HCT116 (cell line): ENCODE measurements at regions not wholly inside any gene's neighbourhood (a gene's known extent, or its start where the extent isn't known, plus 50 kb on each side); places are given as distances from the start of the nearest gene placed in this dataset.

Experiments
- ATAC-seq: fragments of 200-7000 bp; cut with Tn5 transposase; 2 replicates; pipeline ENCODE4 v1.9.1; 2020; ENCODE audit warnings: mild to moderate bottlenecking, moderate library complexity
- BruUV-seq: library from RNA; stranded (reverse); fragments of 400-500 nt; replicated peaks from 2 replicates; lab custom pipeline; 2021; lab: Mats Ljungman, UMichigan
- CTCF ChIA-PET: fragments of 300-600 bp; sonication (Branson Sonifier 250); formaldehyde crosslinking; loops from one replicate; lab custom pipeline; 2021; ENCODE audit warnings: antibody characterized with exemption; lab: Charles Lee
- POLR2A ChIA-PET: fragments of 300-600, 350-600 bp; sonication (Branson Sonifier 250); formaldehyde crosslinking; loops from one replicate; lab custom pipeline; 2021; ENCODE audit warnings: antibody characterized with exemption; lab: Charles Lee
- RAD21 ChIA-PET, 2 experiments: fragments of 300-600 bp; sonication (Branson Sonifier 250); formaldehyde crosslinking; loops; one replicate each; lab custom pipeline; 2023; ENCODE audit warnings: low total read pairs in 2 of 2; ENCODE audit not compliant: uncharacterized antibody in 2 of 2, unreplicated experiment in 2 of 2, low non-redundant PET in 1 of 2; lab: Charles Lee
- DNase-seq: peaks from one replicate; pipeline ENCODE4 v3.0.0-alpha.2; 2010; ENCODE audit warnings: low read depth, low spot score
- H2AFZ ChIP-seq: fragments of 200-600 bp; shearing (Covaris generic), sonication (generic); 2 replicates; pipeline ENCODE4 v1.6.1; 2017; ENCODE audit warnings: low read depth, mixed run types, mixed read lengths, antibody characterized with exemption, low read length; ENCODE audit not compliant: poor library complexity, severe bottlenecking
- H3K27ac ChIP-seq: 2 replicates; pipeline ENCODE4 v1.5.1; 2012; ENCODE audit warnings: low read depth, low read length
- H3K27me3 ChIP-seq: fragments of 200-600 bp; sonication (generic); 2 replicates; pipeline ENCODE4 v1.6.1; 2016; ENCODE audit warnings: mixed run types, low read length, mixed read lengths; ENCODE audit not compliant: insufficient read depth
- H3K36me3 ChIP-seq, 2 experiments: fragments of 200-500 bp in 1 of 2; fragments of 200-600 bp in 1 of 2; sonication (Bioruptor generic) in 1 of 2; sonication (generic) in 1 of 2; 2 replicates each; pipeline versions ENCODE4 v1.5.1 to v1.6.1; 2014 to 2016; ENCODE audit warnings: low read length in 2 of 2, inconsistent platforms in 1 of 2, mixed read lengths in 1 of 2, mixed run types in 1 of 2; ENCODE audit not compliant: insufficient read depth in 2 of 2, control insufficient read depth in 1 of 2
- H3K4me1 ChIP-seq, 2 experiments: fragments of 200-600 bp in 1 of 2; sonication (generic) in 1 of 2; 2 replicates each; pipeline versions ENCODE4 v1.5.1 to v1.6.1; 2012 to 2017; ENCODE audit warnings: low read length in 2 of 2, inconsistent platforms in 1 of 2, mild to moderate bottlenecking in 1 of 2, mixed read lengths in 1 of 2, mixed run types in 1 of 2, moderate library complexity in 1 of 2; ENCODE audit not compliant: insufficient read depth in 2 of 2, control insufficient read depth in 1 of 2
- H3K4me2 ChIP-seq: fragments of 200-600 bp; sonication (generic); 2 replicates; pipeline ENCODE4 v1.6.1; 2017; ENCODE audit warnings: mixed run types, low read length, mixed read lengths
- H3K4me3 ChIP-seq, 2 experiments: fragments of 200-600 bp in 1 of 2; sonication (generic) in 1 of 2; replicated peaks in 1 of 2; 2 replicates each; pipeline ENCODE4 v1.5.1; 2011 to 2016; ENCODE audit warnings: low read length in 2 of 2, control low read depth in 1 of 2, low read depth in 1 of 2, mild to moderate bottlenecking in 1 of 2, mixed read lengths in 1 of 2, mixed run types in 1 of 2
- H3K79me2 ChIP-seq: fragments of 200-600 bp; sonication (generic); 2 replicates; pipeline ENCODE4 v1.6.1; 2017; ENCODE audit warnings: mild to moderate bottlenecking, mixed run types, low read length, moderate library complexity, mixed read lengths; ENCODE audit not compliant: insufficient read depth
- H3K9ac ChIP-seq: fragments of 200-600 bp; sonication (generic); 2 replicates; pipeline ENCODE4 v1.6.1; 2016; ENCODE audit warnings: low read length, mixed read lengths
- H3K9me2 ChIP-seq: fragments of 200-600 bp; sonication (generic), shearing (Covaris generic); 2 replicates; pipeline ENCODE4 v1.6.1; 2017; ENCODE audit warnings: mixed run types, mild to moderate bottlenecking, moderate library complexity; ENCODE audit not compliant: insufficient read depth
- H3K9me3 ChIP-seq, 2 experiments: fragments of 200-500 bp in 1 of 2; fragments of 200-600 bp in 1 of 2; sonication (Bioruptor generic) in 1 of 2; sonication (generic) in 1 of 2; 2 replicates each; pipeline ENCODE4 v1.6.1; 2014 to 2017; ENCODE audit warnings: low read length in 2 of 2, mixed read lengths in 2 of 2, inconsistent platforms in 1 of 2, low read depth in 1 of 2, mild to moderate bottlenecking in 1 of 2, mixed run types in 1 of 2, moderate library complexity in 1 of 2; ENCODE audit not compliant: control insufficient read depth in 1 of 2, insufficient read depth in 1 of 2
- H4K20me1 ChIP-seq: fragments of 200-600 bp; sonication (generic), shearing (Covaris generic); 2 replicates; pipeline ENCODE4 v1.6.1; 2017; ENCODE audit warnings: mixed run types, mild to moderate bottlenecking, moderate library complexity; ENCODE audit not compliant: insufficient read depth
- ATF3 ChIP-seq: IDR thresholded peaks from 2 replicates; pipeline ENCODE4 v1.6.1; 2012
- CBX3 ChIP-seq: IDR thresholded peaks from 2 replicates; pipeline ENCODE4 v1.6.1; 2012; ENCODE audit warnings: low read depth
- CTCF ChIP-seq, 3 experiments: fragments of 200-600 bp in 1 of 3; sonication (generic) in 1 of 3; IDR thresholded peaks in 2 of 3; conservative IDR thresholded peaks in 1 of 3; 2 replicates each; pipeline ENCODE4 v1.5.1; 2012 to 2017; ENCODE audit warnings: low read depth in 2 of 3, low read length in 2 of 3, antibody characterized with exemption in 1 of 3, borderline replicate concordance in 1 of 3, control low read depth in 1 of 3, mild to moderate bottlenecking in 1 of 3, mixed read lengths in 1 of 3, mixed run types in 1 of 3, moderate library complexity in 1 of 3; ENCODE audit not compliant: insufficient read depth in 1 of 3
- EGR1 ChIP-seq: IDR thresholded peaks from 2 replicates; pipeline ENCODE4 v1.6.1; 2012; ENCODE audit warnings: low read depth
- ELF1 ChIP-seq: IDR thresholded peaks from 2 replicates; pipeline ENCODE4 v1.6.1; 2012; ENCODE audit warnings: low read depth, borderline replicate concordance
- EZH2 ChIP-seq: fragments of 200-600 bp; sonication (generic); IDR thresholded peaks from 2 replicates; pipeline ENCODE4 v1.6.1; 2017; ENCODE audit warnings: antibody characterized with exemption, mixed run types
- FOSL1 ChIP-seq: IDR thresholded peaks from 2 replicates; pipeline ENCODE4 v1.6.1; 2012; ENCODE audit warnings: low read depth
- JUND ChIP-seq: IDR thresholded peaks from 2 replicates; pipeline ENCODE4 v1.6.1; 2012
- POLR2A ChIP-seq: IDR thresholded peaks from 2 replicates; pipeline ENCODE4 v1.7.0; 2011; ENCODE audit warnings: borderline replicate concordance; ENCODE audit not compliant: insufficient read depth, insufficient read length; ENCODE audit errors: extremely low read depth
- POLR2AphosphoS5 ChIP-seq: IDR thresholded peaks from 2 replicates; pipeline ENCODE4 v1.6.1; 2011; ENCODE audit warnings: mild to moderate bottlenecking, low read depth, low read length, moderate library complexity
- RAD21 ChIP-seq: IDR thresholded peaks from 2 replicates; pipeline ENCODE4 v1.6.1; 2012; ENCODE audit warnings: low read depth, mild to moderate bottlenecking
- SIN3A ChIP-seq: IDR thresholded peaks from 2 replicates; pipeline ENCODE4 v1.6.1; 2012; ENCODE audit warnings: low read depth
- SRF ChIP-seq: IDR thresholded peaks from 2 replicates; pipeline ENCODE4 v1.6.1; 2012; ENCODE audit warnings: low read depth
- TCF7L2 ChIP-seq: IDR thresholded peaks from 2 replicates; pipeline ENCODE4 v1.7.0; 2011; ENCODE audit warnings: borderline replicate concordance, inconsistent platforms; ENCODE audit not compliant: insufficient read depth, insufficient read length; ENCODE audit errors: extremely low read depth
- ZFX ChIP-seq: fragments of 450-650 bp; IDR thresholded peaks from 2 replicates; pipeline ENCODE4 v1.6.1; 2017
- intact Hi-C: fragments of 100-400 bp; cut with micrococcal nuclease; formaldehyde crosslinking; loops from 2 replicates; pipeline ENCODE4 v1.10.0; 2022

- H3K9me2 ChIP-seq: no peaks in the 10 kb centered on the region
- intact Hi-C loops: no loop called here
- H2AFZ ChIP-seq: no peak overlapping the region
- no peaks in the 10 kb centered on the region for H3K4me1 ChIP-seq
- ChIA-PET CTCF (no interaction called here), RAD21 (no interaction called here), POLR2A (no interaction called here)
- H3K79me2 ChIP-seq: no peaks in the 10 kb centered on the region
- H3K36me3 ChIP-seq: no peaks in the 10 kb centered on the region
- H4K20me1 ChIP-seq: no peaks in the 10 kb centered on the region
- H3K27me3 ChIP-seq: peaks cover 40% of the 10 kb centered on the region
- no peak for DNase-seq
- ATAC-seq: no peak
- H3K27ac ChIP-seq: no peak overlapping the region
- H3K4me2 ChIP-seq: no peak overlapping the region
- H3K9me3 ChIP-seq: no peaks in the 10 kb centered on the region
- no TSS peak for BruUV-seq
- TF ChIP-seq SRF: no peak
- H3K4me3 ChIP-seq: no peak overlapping the region
- H3K9ac ChIP-seq: no peak overlapping the region
These were observed 125.5 kb upstream of the MPHOSPH6 start for GRCh38 chr16:82295290-82296201.

- intact Hi-C loops: no loop called here
- Histone ChIP-seq H3K9me3 (no peaks in the 10 kb centered on the region), H2AFZ (no peak overlapping the region), H3K4me3 (no peak overlapping the region), H3K9ac (no peak overlapping the region), H3K4me2 (no peak overlapping the region), H3K36me3 (no peaks in the 10 kb centered on the region), H3K4me1 (no peaks in the 10 kb centered on the region), H3K9me2 (no peaks in the 10 kb centered on the region), H3K27ac (no peak overlapping the region), H4K20me1 (no peaks in the 10 kb centered on the region), H3K79me2 (no peaks in the 10 kb centered on the region), H3K27me3 (peaks cover 45% of the 10 kb centered on the region)
- CTCF ChIA-PET: no interaction called here
- DNase-seq (no peak), ATAC-seq (no peak)
- TF ChIP-seq ZFX (no peak), POLR2AphosphoS5 (no peak), EGR1 (no peak), SRF (no peak), ELF1 (no peak), CTCF (IDR thresholded peaks at IDR 0.05 in 2 of 3, conservative IDR thresholded peaks at IDR 0.05 in 1 of 3; ENCODE audit: borderline replicate concordance in 1 of 3, insufficient read depth in 1 of 3, low read depth in 2 of 3, low read length in 2 of 3) (no peak), SIN3A (no peak), JUND (no peak), EZH2 (no peak), CBX3 (no peak), RAD21 (no peak), ATF3 (no peak), POLR2A (no peak), TCF7L2 (no peak), FOSL1 (no peak)
- no TSS peak for BruUV-seq
- POLR2A ChIA-PET: no interaction called here
- RAD21 ChIA-PET: no interaction called here
These were observed 123.6 kb upstream of the MPHOSPH6 start for GRCh38 chr16:82293671-82294070.
